SK-N-SH treated with all-trans-retinoic acid at 6 μM for 48 hours (cell line): ENCODE measurements at regions not wholly inside any gene's neighbourhood (a gene's known extent, or its start where the extent isn't known, plus 50 kb on each side); places are given as distances from the start of the nearest gene placed in this dataset.

Experiments used
- BACH2 ChIP-seq: fragments of 250-450 bp; sonication (Bioruptor Pico); IDR thresholded peaks from 2 replicates; pipeline ENCODE4 v1.9.0; 2021; ENCODE audit warnings: mild to moderate bottlenecking, borderline replicate concordance
- ISL1 ChIP-seq: fragments of 250-450 bp; sonication (Bioruptor Pico); IDR thresholded peaks from 2 replicates; pipeline ENCODE4 v2.1.2; 2022; ENCODE audit warnings: mild to moderate bottlenecking, moderate library complexity
- TOX ChIP-seq: fragments of 250-450 bp; sonication (Bioruptor Pico); IDR thresholded peaks from 2 replicates; pipeline ENCODE4 v1.8.0; 2021; ENCODE audit warnings: mild to moderate bottlenecking, moderate library complexity, borderline replicate concordance
- ZFP30 ChIP-seq: fragments of 450-650 bp; formaldehyde crosslinking; IDR thresholded peaks from 2 replicates; pipeline ENCODE4 v1.5.0; 2022; ENCODE audit warnings: mild to moderate bottlenecking, moderate library complexity
- TF ChIP-seq, protein P1 (sequence below): fragments of 250-450 bp; sonication (Bioruptor Pico); IDR thresholded peaks from 2 replicates; pipeline ENCODE4 v1.8.0; 2020; ENCODE audit warnings: mild to moderate bottlenecking, moderate library complexity, borderline replicate concordance

DNA sequence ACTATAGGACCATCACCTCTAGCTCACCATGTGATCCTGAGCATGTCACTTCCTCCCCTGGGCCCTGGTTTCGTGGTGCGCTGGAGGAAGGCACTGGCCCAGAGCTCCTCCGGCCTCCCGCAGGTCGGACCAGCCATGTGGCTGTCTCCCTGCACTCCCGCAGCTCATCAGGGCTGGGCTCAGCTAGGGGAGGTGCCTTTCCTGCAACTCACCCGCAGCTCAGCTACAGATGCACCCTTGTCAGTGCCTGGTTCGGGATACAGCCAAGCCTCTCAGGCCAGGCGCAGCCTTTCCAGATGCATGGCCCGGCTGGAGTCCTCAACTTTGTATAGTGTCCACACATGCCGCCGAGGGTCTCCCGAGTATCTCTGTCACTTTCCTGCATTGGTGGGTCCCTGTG is 138.2 kb upstream of the VSTM2B start:
- TF ChIP-seq, protein P1, sequence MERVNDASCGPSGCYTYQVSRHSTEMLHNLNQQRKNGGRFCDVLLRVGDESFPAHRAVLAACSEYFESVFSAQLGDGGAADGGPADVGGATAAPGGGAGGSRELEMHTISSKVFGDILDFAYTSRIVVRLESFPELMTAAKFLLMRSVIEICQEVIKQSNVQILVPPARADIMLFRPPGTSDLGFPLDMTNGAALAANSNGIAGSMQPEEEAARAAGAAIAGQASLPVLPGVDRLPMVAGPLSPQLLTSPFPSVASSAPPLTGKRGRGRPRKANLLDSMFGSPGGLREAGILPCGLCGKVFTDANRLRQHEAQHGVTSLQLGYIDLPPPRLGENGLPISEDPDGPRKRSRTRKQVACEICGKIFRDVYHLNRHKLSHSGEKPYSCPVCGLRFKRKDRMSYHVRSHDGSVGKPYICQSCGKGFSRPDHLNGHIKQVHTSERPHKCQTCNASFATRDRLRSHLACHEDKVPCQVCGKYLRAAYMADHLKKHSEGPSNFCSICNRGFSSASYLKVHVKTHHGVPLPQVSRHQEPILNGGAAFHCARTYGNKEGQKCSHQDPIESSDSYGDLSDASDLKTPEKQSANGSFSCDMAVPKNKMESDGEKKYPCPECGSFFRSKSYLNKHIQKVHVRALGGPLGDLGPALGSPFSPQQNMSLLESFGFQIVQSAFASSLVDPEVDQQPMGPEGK (CRISPR knock-in tag): no peak
- no peak for TF ChIP-seq BACH2
- TF ChIP-seq ZFP30: no peak
- TF ChIP-seq ISL1: no peak
- TF ChIP-seq TOX: no peak
